SK-N-SH treated with all-trans-retinoic acid at 6 μM for 48 hours (cell line): ENCODE measurements at regions not wholly inside any gene's neighbourhood (a gene's known extent, or its start where the extent isn't known, plus 50 kb on each side); places are given as distances from the start of the nearest gene placed in this dataset.

Experiments used
- CREB5 ChIP-seq: fragments of 250-450 bp; sonication (Bioruptor Pico); IDR thresholded peaks from 2 replicates; pipeline ENCODE4 v1.5.1; 2020; ENCODE audit warnings: low read depth, mild to moderate bottlenecking, moderate library complexity
- CSDC2 ChIP-seq: fragments of 250-450 bp; sonication (Bioruptor Pico); IDR thresholded peaks from 2 replicates; pipeline ENCODE4 v1.5.0; 2020; ENCODE audit warnings: mild to moderate bottlenecking, moderate library complexity
- PATZ1 ChIP-seq: fragments of 250-450 bp; sonication (Bioruptor Pico); IDR thresholded peaks from 2 replicates; pipeline ENCODE4 v1.8.0; 2020; ENCODE audit warnings: mild to moderate bottlenecking, moderate library complexity, borderline replicate concordance
- POU6F1 ChIP-seq: fragments of 250-450 bp; sonication (Bioruptor Pico); IDR thresholded peaks from 2 replicates; pipeline ENCODE4 v1.8.0; 2021; ENCODE audit warnings: low read depth, mild to moderate bottlenecking, moderate library complexity, borderline replicate concordance
- ZNF565 ChIP-seq: fragments of 450-650 bp; formaldehyde crosslinking; conservative IDR thresholded peaks from 2 replicates; pipeline ENCODE4 v1.5.0; 2020; ENCODE audit warnings: low read depth, mild to moderate bottlenecking, moderate library complexity

- no peak for TF ChIP-seq ZNF565 (CRISPR knock-in tag)
- TF ChIP-seq PATZ1: no peak
- TF ChIP-seq POU6F1 (CRISPR knock-in tag): no peak
- TF ChIP-seq CREB5 (CRISPR knock-in tag): no peak
- TF ChIP-seq CSDC2 (CRISPR knock-in tag): no peak
Measured at GRCh38 chrX:39115166-39115565, 313.9 kb downstream of the MID1IP1 start.
